RWPE1 (cell line): ENCODE measurements at regions not wholly inside any gene's neighbourhood (a gene's known extent, or its start where the extent isn't known, plus 50 kb on each side); places are given as distances from the start of the nearest gene placed in this dataset.
"Not testable (repeated sequence)": the region's sequence is repeated elsewhere in the genome, so short reads cannot be mapped to it uniquely, and the experiment has no call there.

Experiments
- CTCF ChIA-PET: fragments of 350-600 bp; sonication (Branson Sonifier 250); formaldehyde crosslinking; extraction: SDS; loops from one replicate; lab custom pipeline; 2021; lab: Yijun Ruan, JAX
- POLR2A ChIA-PET: fragments of 400-600 bp; formaldehyde crosslinking; extraction: SDS; loops from one replicate; lab custom pipeline; 2020; ENCODE audit warnings: antibody characterized with exemption; ENCODE audit not compliant: low non-redundant PET; lab: Yijun Ruan, JAX
- DNase-seq: peaks from one replicate; pipeline ENCODE4 v3.0.0; 2012; ENCODE audit warnings: low spot score
- H3K27ac ChIP-seq: fragments of 450-650 bp; 2 replicates; pipeline ENCODE4 v1.5.1; 2017
- CTCF ChIP-seq: fragments of 450-650 bp; conservative IDR thresholded peaks from 2 replicates; pipeline ENCODE4 v1.5.1; 2017; ENCODE audit warnings: low read depth, mild to moderate bottlenecking

GRCh38 chrX:82528525-82528924 is 979.6 kb upstream of the POU3F4 start:
- no peak overlapping the region for H3K27ac ChIP-seq
- TF ChIP-seq CTCF = no peak
- no peak for DNase-seq
- ChIA-PET POLR2A (no interaction called here), CTCF (no interaction called here)

- DNase-seq = no peak
- POLR2A ChIA-PET = no interaction called here
Observed at GRCh38 chrX:82534086-82534597, 973.9 kb upstream of the POU3F4 start.

GRCh38 chrX:82537205-82537604 is 970.9 kb upstream of the POU3F4 start:
- H3K27ac ChIP-seq, DNase-seq, CTCF ChIA-PET, POLR2A ChIA-PET: not testable (repeated sequence)

More at GRCh38 chrX:82534086-82534597, 973.9 kb upstream of the POU3F4 start:
- H3K27ac ChIP-seq = no peak overlapping the region
- CTCF ChIA-PET = no interaction called here
- TF ChIP-seq CTCF = no peak

DNA sequence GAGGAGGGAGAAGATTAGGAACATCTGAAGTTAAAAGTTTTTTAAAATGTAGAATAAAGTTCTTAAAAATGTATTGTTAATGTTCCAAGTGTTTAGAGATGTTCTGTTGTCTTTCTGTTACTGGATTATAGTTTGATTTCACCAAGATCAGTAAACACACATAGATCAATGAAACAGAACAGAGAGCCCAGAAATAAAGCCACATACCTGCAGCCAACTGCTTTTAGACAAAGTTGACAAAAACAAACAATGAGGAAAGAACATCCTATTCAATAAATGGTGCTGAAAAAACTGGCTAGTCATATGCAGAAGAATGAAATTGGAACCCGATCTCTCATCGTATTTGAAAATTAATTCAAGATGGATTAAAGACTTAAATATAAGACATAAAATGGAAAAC is 966.3 kb upstream of the POU3F4 start:
- ChIA-PET POLR2A (no interaction called here), CTCF (no interaction called here)
- no peak overlapping the region for H3K27ac ChIP-seq
- DNase-seq = no peak
- no peak for TF ChIP-seq CTCF

DNA sequence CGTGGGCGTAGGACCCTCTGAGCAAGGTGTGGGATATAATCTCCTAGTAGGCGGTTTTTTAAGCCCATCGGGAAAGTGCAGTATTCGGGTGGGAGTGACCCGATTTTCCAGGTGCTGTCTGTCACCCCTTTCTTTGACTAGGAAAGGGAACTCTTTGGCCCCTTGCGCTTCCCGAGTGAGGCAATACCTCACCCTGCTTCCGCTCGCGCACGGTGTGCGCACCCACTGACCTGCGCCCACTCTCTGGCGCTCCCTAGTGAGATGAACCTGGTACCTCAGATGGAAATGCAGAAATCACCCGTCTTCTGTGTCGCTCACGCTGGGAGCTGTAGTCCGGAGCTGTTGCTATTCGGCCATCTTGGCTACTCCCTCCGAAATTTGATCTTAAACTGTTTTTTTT is 955.9 kb upstream of the POU3F4 start:
- POLR2A ChIA-PET, CTCF ChIA-PET, H3K27ac ChIP-seq, DNase-seq: not testable (repeated sequence)

DNA sequence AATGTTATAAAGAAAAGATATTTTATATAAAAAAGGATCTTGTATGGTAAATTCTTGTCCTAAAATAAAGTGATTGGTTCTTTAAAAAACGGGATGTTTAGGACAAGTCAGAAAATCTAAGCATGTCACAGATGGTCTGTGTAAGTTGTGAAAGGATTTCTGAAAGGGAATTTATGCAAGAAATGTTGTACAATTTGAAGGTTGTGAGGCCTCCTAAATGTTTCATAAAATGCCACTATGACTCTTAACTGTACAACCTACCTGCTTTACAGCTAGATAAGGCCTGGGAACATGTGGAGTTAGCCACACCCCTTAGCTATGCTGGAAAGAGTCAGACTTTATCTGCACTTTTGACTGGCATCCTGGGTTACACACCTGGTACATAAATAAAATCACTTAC is 951.5 kb upstream of the POU3F4 start:
- ChIA-PET CTCF (no interaction called here), POLR2A (no interaction called here)
- DNase-seq = no peak

DNA sequence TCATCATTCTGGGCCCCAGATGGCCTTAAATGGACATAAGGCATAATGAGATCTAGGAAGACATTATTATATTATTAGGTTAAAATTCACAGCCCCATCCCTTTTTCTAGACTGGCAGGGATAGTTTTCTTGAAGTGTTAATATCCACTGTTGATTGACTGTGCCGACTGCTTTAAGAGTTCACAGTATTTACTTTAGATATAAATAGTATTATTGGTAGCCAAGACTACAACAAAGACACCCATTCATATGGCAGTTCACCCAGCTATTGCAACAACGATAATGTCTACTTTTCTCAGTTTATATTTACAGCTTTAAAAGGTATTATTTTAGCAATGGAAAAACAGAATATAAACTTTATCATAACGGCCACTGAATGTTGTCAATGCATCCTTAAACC is 922.2 kb upstream of the POU3F4 start:
- no peak overlapping the region for H3K27ac ChIP-seq
- ChIA-PET POLR2A (no interaction called here), CTCF (interaction anchor here (0.6 kb wide), 1 partner anchor 61 kb away, joined by 4 read pairs; no protein-coding TSS in a partner anchor)
- no peak for TF ChIP-seq CTCF
- DNase-seq = no peak

More for the DNA sequence above, 951.5 kb upstream of the POU3F4 start:
- no peak for TF ChIP-seq CTCF
- H3K27ac ChIP-seq = no peak overlapping the region

GRCh38 chrX:82589410-82589809 is 918.7 kb upstream of the POU3F4 start:
- no peak for TF ChIP-seq CTCF
- H3K27ac ChIP-seq = no peak overlapping the region
- POLR2A ChIA-PET = no interaction called here
- DNase-seq = peak; percentile 12
- CTCF ChIA-PET = no interaction called here
